HEK293 (cell line): ENCODE measurements at regions not wholly inside any gene's neighbourhood (a gene's known extent, or its start where the extent isn't known, plus 50 kb on each side); places are given as distances from the start of the nearest gene placed in this dataset.

Experiments
- BCL11A ChIP-seq: fragments of 450-650 bp; formaldehyde crosslinking; IDR thresholded peaks from 2 replicates; pipeline ENCODE4 v1.5.1; 2016; ENCODE audit warnings: low read depth, missing biosample characterization, missing genetic modification characterization
- CTCF ChIP-seq: fragments of 450-650 bp; formaldehyde crosslinking; IDR thresholded peaks from 2 replicates; pipeline ENCODE4 v1.5.1; 2016; ENCODE audit warnings: missing biosample characterization, missing genetic modification characterization
- YY1 ChIP-seq: fragments of 450-650 bp; formaldehyde crosslinking; IDR thresholded peaks from 2 replicates; pipeline ENCODE4 v1.5.1; 2018; ENCODE audit warnings: missing biosample characterization, missing genetic modification characterization
- ZBTB44 ChIP-seq: fragments of 450-650 bp; IDR thresholded peaks from 2 replicates; pipeline ENCODE4 v1.5.1; 2018; ENCODE audit warnings: missing biosample characterization, mild to moderate bottlenecking, missing genetic modification characterization
- ZNF114 ChIP-seq: fragments of 450-650 bp; formaldehyde crosslinking; IDR thresholded peaks from 2 replicates; pipeline ENCODE4 v1.5.0; 2017; ENCODE audit warnings: missing biosample characterization, missing genetic modification characterization
- ZNF140 ChIP-seq: fragments of 450-650 bp; formaldehyde crosslinking; IDR thresholded peaks from 2 replicates; pipeline ENCODE4 v1.5.1; 2016; ENCODE audit warnings: missing biosample characterization, missing genetic modification characterization
- ZNF148 ChIP-seq: fragments of 450-650 bp; formaldehyde crosslinking; IDR thresholded peaks from 2 replicates; pipeline ENCODE4 v1.5.0; 2017; ENCODE audit warnings: missing biosample characterization, missing genetic modification characterization, borderline replicate concordance
- ZNF2 ChIP-seq: fragments of 450-650 bp; formaldehyde crosslinking; IDR thresholded peaks from 2 replicates; pipeline ENCODE4 v1.5.1; 2016; ENCODE audit warnings: missing biosample characterization, missing genetic modification characterization
- ZNF670 ChIP-seq: fragments of 450-650 bp; formaldehyde crosslinking; IDR thresholded peaks from 2 replicates; pipeline ENCODE4 v1.5.1; 2016; ENCODE audit warnings: missing biosample characterization, missing genetic modification characterization, low read depth
- TF ChIP-seq, protein P1 (sequence below): fragments of 450-650 bp; formaldehyde crosslinking; IDR thresholded peaks from 2 replicates; pipeline ENCODE4 v1.5.1; 2016; ENCODE audit warnings: missing biosample characterization, missing genetic modification characterization, low read depth
- TF ChIP-seq, protein P2 (sequence below): fragments of 450-650 bp; formaldehyde crosslinking; IDR thresholded peaks from 2 replicates; pipeline ENCODE4 v1.5.1; 2016; ENCODE audit warnings: missing biosample characterization, missing genetic modification characterization

GRCh38 chr6:133034509-133035206 is 206.5 kb upstream of the EYA4 start:
- TF ChIP-seq ZNF2 (no peak), YY1 (no peak), CTCF (no peak), BCL11A (tag by site-specific recombination) (no peak), ZBTB44 (tag by site-specific recombination) (no peak), ZNF114 (no peak), ZNF670 (tag by site-specific recombination) (no peak), ZNF148 (tag by site-specific recombination) (no peak), ZNF140 (tag by site-specific recombination) (no peak)
- TF ChIP-seq, protein P1, sequence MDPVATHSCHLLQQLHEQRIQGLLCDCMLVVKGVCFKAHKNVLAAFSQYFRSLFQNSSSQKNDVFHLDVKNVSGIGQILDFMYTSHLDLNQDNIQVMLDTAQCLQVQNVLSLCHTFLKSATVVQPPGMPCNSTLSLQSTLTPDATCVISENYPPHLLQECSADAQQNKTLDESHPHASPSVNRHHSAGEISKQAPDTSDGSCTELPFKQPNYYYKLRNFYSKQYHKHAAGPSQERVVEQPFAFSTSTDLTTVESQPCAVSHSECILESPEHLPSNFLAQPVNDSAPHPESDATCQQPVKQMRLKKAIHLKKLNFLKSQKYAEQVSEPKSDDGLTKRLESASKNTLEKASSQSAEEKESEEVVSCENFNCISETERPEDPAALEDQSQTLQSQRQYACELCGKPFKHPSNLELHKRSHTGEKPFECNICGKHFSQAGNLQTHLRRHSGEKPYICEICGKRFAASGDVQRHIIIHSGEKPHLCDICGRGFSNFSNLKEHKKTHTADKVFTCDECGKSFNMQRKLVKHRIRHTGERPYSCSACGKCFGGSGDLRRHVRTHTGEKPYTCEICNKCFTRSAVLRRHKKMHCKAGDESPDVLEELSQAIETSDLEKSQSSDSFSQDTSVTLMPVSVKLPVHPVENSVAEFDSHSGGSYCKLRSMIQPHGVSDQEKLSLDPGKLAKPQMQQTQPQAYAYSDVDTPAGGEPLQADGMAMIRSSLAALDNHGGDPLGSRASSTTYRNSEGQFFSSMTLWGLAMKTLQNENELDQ (tag by site-specific recombination) = no peak
- TF ChIP-seq, protein P2, sequence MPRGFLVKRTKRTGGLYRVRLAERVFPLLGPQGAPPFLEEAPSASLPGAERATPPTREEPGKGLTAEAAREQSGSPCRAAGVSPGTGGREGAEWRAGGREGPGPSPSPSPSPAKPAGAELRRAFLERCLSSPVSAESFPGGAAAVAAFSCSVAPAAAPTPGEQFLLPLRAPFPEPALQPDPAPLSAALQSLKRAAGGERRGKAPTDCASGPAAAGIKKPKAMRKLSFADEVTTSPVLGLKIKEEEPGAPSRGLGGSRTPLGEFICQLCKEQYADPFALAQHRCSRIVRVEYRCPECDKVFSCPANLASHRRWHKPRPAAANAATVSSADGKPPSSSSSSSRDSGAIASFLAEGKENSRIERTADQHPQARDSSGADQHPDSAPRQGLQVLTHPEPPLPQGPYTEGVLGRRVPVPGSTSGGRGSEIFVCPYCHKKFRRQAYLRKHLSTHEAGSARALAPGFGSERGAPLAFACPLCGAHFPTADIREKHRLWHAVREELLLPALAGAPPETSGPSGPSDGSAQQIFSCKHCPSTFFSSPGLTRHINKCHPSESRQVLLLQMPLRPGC (tag by site-specific recombination) = no peak
